NCI-H2029 (cell line): ENCODE measurements at regions not wholly inside any gene's neighbourhood (a gene's known extent, or its start where the extent isn't known, plus 50 kb on each side); places are given as distances from the start of the nearest gene placed in this dataset.
"Not testable (repeated sequence)": the region's sequence is repeated elsewhere in the genome, so short reads cannot be mapped to it uniquely, and the experiment has no call there.

Source experiments
- DNase-seq: peaks from one replicate; lab custom pipeline; 2025; lab: John Stamatoyannopoulos, UW

GRCh38 chr14:55846826-55847446 lies 266.9 kb downstream of the KTN1 start:
- no peak for DNase-seq

DNA sequence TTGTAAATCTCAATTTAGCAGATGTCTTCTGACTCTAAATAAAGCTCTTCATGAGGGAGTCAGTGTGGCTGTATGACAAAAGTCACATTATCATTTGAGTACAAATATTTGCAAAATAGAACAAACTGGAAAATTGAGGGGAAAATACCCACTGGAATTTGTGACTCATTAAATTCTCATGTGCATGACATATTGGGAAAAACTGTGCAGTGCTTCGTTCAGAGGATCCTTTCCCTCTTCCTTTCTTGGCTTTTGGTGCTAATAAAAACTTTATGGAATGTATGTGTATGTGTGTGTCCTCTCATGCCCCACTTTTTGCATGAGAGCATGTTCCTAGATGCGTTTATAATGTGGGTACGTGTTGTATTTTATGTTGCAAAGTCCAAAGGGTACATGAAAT lies 267.8 kb downstream of the KTN1 start:
- no peak for DNase-seq

DNA sequence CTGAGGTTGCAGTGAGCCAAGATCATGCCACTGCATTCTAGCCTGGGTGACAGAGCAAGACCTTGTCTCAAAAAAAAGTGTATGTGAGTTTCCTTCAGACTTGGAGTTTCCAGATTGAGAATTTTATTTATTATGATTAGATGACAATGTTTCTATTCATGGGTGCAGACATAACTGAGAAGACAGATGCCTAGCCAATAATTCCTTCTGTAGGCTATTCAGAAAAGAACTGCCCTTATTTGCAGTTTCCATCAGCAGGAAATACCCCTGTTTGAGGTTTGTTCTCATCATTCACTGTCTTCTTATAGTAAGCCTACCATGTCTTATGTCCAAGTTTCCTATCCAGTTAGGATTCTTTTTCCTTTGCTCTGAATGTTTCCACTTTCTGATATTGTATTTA lies 269.0 kb downstream of the KTN1 start:
- DNase-seq, result no peak

- no peak for DNase-seq
Measured at GRCh38 chr14:55849833-55850232, 268.4 kb upstream of the PELI2 start.

DNA sequence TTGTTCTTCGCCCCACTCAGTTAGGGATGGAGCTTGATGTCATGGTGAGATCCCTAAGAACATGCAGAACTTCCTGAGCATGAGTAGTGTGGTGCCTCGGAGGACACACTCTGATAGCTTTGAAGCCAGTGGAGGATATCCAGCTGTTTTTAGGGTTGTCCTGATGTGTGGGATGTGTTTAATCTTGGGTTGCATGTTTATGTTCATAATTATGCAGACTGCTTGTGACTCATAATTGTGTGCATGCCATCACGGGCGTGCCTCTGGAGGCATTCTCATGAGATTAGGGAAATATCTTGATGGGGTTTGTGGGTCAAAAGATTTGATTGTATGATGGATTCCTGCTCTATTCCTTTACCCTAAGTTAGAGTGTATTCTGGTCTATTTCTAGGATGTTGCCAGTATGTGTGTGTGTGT lies 267.4 kb upstream of the PELI2 start:
- DNase-seq, result no peak

DNA sequence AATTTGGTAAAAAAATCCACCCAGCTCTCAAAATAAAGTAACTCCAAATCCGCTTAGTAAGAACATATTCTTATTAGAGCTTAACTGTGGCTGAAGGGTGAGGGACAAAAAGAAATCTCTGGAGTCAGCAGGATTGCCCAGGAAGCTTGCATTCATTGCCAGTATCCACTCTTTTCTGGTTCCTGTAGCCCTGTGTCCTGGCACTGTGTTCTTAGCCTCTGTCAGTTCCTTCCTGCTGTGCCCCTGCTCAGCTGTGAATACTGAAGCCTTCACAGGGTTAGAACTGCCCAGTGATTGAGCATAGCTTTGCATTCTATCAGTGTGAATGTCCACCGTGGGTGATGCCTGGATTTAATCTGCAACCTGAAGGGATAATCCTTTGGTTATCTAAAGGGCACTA lies 266.9 kb upstream of the PELI2 start:
- no peak for DNase-seq

- no peak for DNase-seq
Measured at GRCh38 chr14:55851961-55852360, 266.2 kb upstream of the PELI2 start.

DNA sequence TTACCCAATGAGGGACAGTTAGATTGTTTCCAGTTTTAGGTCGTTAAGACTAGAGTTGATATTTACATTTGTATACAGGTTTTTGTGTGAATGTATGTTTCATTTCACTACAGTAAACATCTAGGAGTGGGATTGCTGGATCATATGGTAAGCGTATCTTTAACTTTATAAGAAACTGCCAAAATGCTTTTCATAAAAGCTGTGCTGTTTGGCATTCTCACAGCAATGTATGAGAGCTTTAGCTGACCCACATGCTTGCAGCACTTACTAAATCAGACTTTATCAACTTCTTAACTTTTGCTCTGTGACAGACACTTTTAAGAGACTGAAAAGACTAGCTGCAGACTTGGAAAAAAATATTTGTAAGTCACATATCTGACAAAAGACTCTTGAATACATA lies 262.5 kb upstream of the PELI2 start:
- DNase-seq, result no peak

GRCh38 chr14:55858604-55859003 lies 259.6 kb upstream of the PELI2 start:
- no peak for DNase-seq

DNA sequence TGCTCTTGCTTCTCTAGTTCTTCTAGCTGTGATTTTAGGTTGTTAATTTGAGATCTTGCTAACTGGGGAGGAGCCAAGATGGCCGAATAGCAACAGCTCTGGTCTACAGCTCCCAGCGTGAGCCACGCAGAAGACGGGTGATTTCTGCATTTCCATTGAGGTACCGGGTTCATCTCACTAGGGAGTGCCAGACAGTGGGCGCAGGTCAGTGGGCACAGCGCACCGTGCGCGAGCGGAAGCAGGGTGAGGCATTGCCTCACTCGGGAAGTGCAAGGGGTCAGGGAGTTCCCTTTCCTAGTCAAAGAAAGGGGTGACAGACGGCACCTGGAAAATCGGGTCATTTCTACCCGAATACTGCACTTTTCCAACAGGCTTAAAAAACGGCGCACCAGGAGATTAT lies 256.6 kb upstream of the PELI2 start:
- DNase-seq, result not testable (repeated sequence)

- DNase-seq, result no peak
Measured at GRCh38 chr14:55864890-55865655, 253.1 kb upstream of the PELI2 start.

- DNase-seq, result no peak
Measured at GRCh38 chr14:55867311-55867710, 250.9 kb upstream of the PELI2 start.

DNA sequence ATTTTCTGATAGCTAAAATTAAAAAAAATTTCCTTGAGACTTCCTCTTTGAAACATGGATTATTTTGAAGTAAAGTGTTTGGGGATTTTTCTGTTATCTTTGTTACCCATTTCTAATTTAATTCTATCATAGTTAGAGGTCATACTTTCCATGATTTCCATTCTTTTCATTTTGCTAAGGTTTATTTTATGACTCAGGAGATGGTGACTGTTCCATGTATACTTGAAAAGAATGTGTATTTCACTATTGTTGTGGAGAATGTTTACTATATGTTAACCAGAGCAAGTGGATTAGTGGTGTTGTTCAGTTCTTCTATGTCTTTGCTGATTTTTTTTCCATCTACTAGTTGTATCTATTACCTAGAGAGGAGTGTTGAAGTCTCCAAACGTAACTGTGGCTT lies 250.5 kb upstream of the PELI2 start:
- no peak for DNase-seq

DNA sequence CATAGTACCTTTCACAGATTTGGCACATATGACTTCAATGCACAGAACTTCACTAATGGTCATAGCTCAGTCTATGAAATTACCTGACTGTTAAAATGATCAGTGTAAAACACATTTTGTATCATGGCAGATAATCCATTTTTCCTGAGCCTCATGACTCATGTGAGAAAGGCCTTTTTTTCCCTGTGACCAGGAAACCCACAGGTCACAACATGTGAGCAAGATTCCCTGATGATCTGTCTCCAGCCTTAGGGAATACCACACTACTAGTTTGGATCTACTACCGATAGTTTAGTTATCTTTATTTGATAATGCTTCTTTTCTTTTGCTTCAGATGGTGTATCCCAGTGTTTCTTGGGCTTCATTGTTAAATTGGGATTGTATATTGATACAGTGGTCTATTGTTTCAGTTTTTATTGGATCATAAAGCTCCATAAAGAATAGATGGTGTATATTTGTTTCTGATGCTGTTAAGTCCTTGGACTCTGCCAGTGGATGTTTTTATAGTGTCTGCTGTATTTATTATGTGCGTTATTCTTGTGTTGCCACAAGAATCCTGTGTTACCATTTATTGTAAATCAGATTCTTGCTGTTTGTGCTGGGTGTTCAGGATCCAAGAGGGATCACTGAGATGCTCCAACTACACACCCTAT lies 248.7 kb upstream of the PELI2 start:
- DNase-seq, result no peak

GRCh38 chr14:55873169-55873568 lies 245.0 kb upstream of the PELI2 start:
- DNase-seq, result no peak

- DNase-seq, result no peak
Measured at GRCh38 chr14:55874785-55875184, 243.4 kb upstream of the PELI2 start.

DNA sequence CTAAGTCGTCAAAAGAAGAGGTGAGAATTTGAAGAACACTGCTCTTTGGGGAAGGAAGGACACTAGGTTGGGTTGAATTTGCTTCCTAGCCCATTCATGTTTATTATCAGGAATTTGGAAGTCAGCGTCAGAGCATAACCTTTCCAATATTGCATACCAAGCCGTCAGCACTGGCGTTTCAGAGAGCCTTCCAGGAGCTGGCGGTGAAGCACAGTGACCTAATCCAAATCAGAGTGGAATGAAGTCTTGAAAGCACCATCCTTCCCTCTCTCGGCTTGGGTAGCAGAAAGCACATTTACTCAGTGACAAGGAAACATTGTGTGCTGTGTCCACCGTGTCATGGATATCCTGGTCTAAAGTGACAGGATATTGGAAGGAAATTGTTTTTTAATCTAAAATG lies 240.3 kb upstream of the PELI2 start:
- no peak for DNase-seq

GRCh38 chr14:55881577-55882241 lies 236.5 kb upstream of the PELI2 start:
- no peak for DNase-seq

DNA sequence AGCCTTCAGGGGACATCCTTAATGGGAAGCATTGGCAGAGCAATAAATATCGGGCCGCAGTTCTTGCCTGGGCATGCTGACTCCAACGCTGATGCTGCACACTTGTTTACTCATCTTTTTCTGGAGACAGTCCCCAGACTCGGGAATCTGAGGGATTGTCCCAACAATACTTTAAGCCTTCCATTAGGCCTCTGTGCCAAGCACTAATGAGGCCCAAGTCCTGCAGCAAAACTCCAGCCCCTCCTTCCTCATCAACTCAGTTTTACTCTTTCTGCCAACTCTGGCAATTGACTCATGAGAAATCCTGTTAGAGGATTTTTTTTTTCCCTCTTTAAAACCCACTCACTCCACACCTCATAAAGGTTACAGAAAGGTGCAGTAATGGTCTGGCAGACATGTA lies 233.4 kb upstream of the PELI2 start:
- DNase-seq, result no peak

- DNase-seq, result peak; percentile 90
Measured at GRCh38 chr14:55889124-55889523, 229.1 kb upstream of the PELI2 start.

- DNase-seq, result no peak
Measured at GRCh38 chr14:55891692-55892091, 226.5 kb upstream of the PELI2 start.

GRCh38 chr14:55892906-55893305 lies 225.3 kb upstream of the PELI2 start:
- DNase-seq, result no peak

DNA sequence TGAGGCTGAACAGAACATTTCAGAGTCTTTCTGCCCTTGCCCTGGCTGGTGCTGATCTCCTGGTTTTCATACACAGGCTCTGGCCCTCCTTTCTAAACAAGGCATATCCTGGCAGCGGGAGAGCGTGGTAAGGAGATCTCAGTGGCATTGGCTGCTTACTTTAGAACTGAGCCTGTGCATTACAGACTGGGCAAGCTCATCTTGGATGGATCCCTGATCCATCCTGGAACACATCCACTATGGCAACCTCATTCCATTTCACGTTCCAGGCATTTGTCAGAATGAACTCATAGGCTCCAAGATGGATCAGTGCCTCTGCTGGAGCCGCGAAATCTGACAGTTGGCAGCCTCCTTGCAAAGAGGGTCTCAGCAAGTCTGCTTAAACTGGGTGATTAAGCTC lies 224.5 kb upstream of the PELI2 start:
- DNase-seq, result no peak
